ENCODE measurements at regions not wholly inside any gene's neighbourhood (a gene's known extent, or its start where the extent isn't known, plus 50 kb on each side); places are given as distances from the start of the nearest gene placed in this dataset.

- no peaks in the 10 kb centered on the region for H3K27me3 ChIP-seq (ENCODE audit: insufficient read depth, poor library complexity, severe bottlenecking)
- TF ChIP-seq GABPA (IDR thresholded peaks at IDR 0.05; ENCODE audit: low read depth) (no peak), POLR2AphosphoS5 (IDR thresholded peaks at IDR 0.05; ENCODE audit: low read depth) (no peak), REST (IDR thresholded peaks at IDR 0.05; ENCODE audit: insufficient replicate concordance, low read depth) (no peak), SPI1 (IDR thresholded peaks at IDR 0.05; ENCODE audit: borderline replicate concordance, low read depth) (no peak), CTCF (IDR thresholded peaks at IDR 0.05; ENCODE audit: insufficient read depth, low read length) (no peak)
- H3K4me3 ChIP-seq (replicated peaks; ENCODE audit: insufficient read depth, low read length): no peak overlapping the region
- no peak overlapping the region for H3K27ac ChIP-seq (replicated peaks)
- no peak for DNase-seq (ENCODE audit: low read depth in 1 of 2, low spot score in 1 of 2)
These were observed 161.4 kb upstream of the CDH2 start for GRCh38 chr18:28338316-28338715.

- no peak for TF ChIP-seq GABPA (IDR thresholded peaks at IDR 0.05; ENCODE audit: low read depth)
- TF ChIP-seq REST (IDR thresholded peaks at IDR 0.05; ENCODE audit: insufficient replicate concordance, low read depth): no peak
- no peak for TF ChIP-seq POLR2AphosphoS5 (IDR thresholded peaks at IDR 0.05; ENCODE audit: low read depth)
- TF ChIP-seq SPI1 (IDR thresholded peaks at IDR 0.05; ENCODE audit: borderline replicate concordance, low read depth): no peak
- no peak for TF ChIP-seq CTCF (IDR thresholded peaks at IDR 0.05; ENCODE audit: insufficient read depth, low read length)
- no peak overlapping the region for H3K27ac ChIP-seq (replicated peaks)
- no peaks in the 10 kb centered on the region for H3K27me3 ChIP-seq (ENCODE audit: insufficient read depth, poor library complexity, severe bottlenecking)
- no peak for DNase-seq (ENCODE audit: low read depth in 1 of 2, low spot score in 1 of 2)
- H3K4me3 ChIP-seq (replicated peaks; ENCODE audit: insufficient read depth, low read length): no peak overlapping the region
These were observed 157.6 kb upstream of the CDH2 start for GRCh38 chr18:28334516-28334915.

- TF ChIP-seq SPI1 (IDR thresholded peaks at IDR 0.05; ENCODE audit: borderline replicate concordance, low read depth): no peak
- no peak for TF ChIP-seq GABPA (IDR thresholded peaks at IDR 0.05; ENCODE audit: low read depth)
- no peak for TF ChIP-seq POLR2AphosphoS5 (IDR thresholded peaks at IDR 0.05; ENCODE audit: low read depth)
- no peak for TF ChIP-seq CTCF (IDR thresholded peaks at IDR 0.05; ENCODE audit: insufficient read depth, low read length)
- no peak for TF ChIP-seq REST (IDR thresholded peaks at IDR 0.05; ENCODE audit: insufficient replicate concordance, low read depth)
- Histone ChIP-seq H3K4me3 (replicated peaks; ENCODE audit: insufficient read depth, low read length) (no peak overlapping the region), H3K27ac (replicated peaks) (no peak overlapping the region), H3K27me3 (ENCODE audit: insufficient read depth, poor library complexity, severe bottlenecking) (no peaks in the 10 kb centered on the region)
- DNase-seq (ENCODE audit: low read depth in 1 of 2, low spot score in 1 of 2): no peak
These were observed 155.1 kb upstream of the CDH2 start for GRCh38 chr18:28332071-28332470.
